Vagina (tissue), 2 donors: ENCODE measurements at regions not wholly inside any gene's neighbourhood (a gene's known extent, or its start where the extent isn't known, plus 50 kb on each side); places are given as distances from the start of the nearest gene placed in this dataset.

Experiments used
- POLR2A ChIP-seq, 2 donors: fragments of 450-650 bp; IDR thresholded peaks; one replicate each; pipeline ENCODE4 v1.6.1; 2017; ENCODE audit warnings: antibody characterized with exemption in 2 of 2, mild to moderate bottlenecking in 2 of 2, moderate library complexity in 2 of 2
- TF ChIP-seq, protein P1 (sequence below), 3 experiments: fragments of 450-650 bp in 2 of 3; fragments of 200-600 bp in 1 of 3; sonication (generic) in 1 of 3; IDR thresholded peaks; one replicate each; pipeline ENCODE4 v1.5.1; 2017 to 2019; ENCODE audit warnings: antibody characterized with exemption in 3 of 3, mild to moderate bottlenecking in 2 of 3, moderate library complexity in 2 of 3

DNA sequence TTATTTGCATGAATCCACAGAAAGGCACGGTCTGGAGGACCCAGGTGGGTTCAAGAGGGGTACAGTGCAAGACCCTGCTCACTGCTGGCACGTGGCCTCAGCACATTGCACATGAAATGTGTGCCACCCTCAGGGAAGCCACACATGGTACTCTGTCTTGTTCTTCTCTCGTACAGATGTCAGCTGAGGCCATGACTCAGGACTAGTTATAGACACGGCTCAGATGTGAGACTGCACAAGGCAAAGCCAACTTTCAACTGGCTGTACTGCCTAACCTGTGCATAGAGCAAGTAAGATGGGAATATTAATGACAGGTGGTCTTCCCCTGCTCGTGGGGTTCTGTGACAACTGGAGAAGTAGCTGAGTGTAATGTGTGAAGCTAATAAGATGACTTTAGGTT, 249.4 kb upstream of the CTBP2 start:
- TF ChIP-seq, protein P1, sequence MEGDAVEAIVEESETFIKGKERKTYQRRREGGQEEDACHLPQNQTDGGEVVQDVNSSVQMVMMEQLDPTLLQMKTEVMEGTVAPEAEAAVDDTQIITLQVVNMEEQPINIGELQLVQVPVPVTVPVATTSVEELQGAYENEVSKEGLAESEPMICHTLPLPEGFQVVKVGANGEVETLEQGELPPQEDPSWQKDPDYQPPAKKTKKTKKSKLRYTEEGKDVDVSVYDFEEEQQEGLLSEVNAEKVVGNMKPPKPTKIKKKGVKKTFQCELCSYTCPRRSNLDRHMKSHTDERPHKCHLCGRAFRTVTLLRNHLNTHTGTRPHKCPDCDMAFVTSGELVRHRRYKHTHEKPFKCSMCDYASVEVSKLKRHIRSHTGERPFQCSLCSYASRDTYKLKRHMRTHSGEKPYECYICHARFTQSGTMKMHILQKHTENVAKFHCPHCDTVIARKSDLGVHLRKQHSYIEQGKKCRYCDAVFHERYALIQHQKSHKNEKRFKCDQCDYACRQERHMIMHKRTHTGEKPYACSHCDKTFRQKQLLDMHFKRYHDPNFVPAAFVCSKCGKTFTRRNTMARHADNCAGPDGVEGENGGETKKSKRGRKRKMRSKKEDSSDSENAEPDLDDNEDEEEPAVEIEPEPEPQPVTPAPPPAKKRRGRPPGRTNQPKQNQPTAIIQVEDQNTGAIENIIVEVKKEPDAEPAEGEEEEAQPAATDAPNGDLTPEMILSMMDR (IDR thresholded peaks at IDR 0.05), result no peak
- no peak for TF ChIP-seq POLR2A (IDR thresholded peaks at IDR 0.05)
